Activated T-cell treated with anti-CD3 and anti-CD28 coated beads, Interleukin-2, amount 50 U/mL, for 72 hours (primary cell): ENCODE measurements at regions not wholly inside any gene's neighbourhood (a gene's known extent, or its start where the extent isn't known, plus 50 kb on each side); places are given as distances from the start of the nearest gene placed in this dataset.

Source experiments
- ATAC-seq, 2 donors: fragments of 150-1000 bp; cut with Tn5 transposase; replicated peaks in 1 of 2; 2 replicates each; pipeline ENCODE4 v1.10.0; 2021; ENCODE audit warnings: moderate library complexity in 2 of 2, mild to moderate bottlenecking in 1 of 2
- DNase-seq, 2 donors: peaks; one replicate each; pipeline ENCODE4 v3.0.0; 2021 to 2022; ENCODE audit warnings: mixed read lengths in 1 of 2
- H3K27ac Mint-ChIP-seq: one replicate; pipeline ENCODE4 v1.8.0; 2022; ENCODE audit warnings: mild to moderate bottlenecking, moderate library complexity, mixed read lengths
- H3K27me3 Mint-ChIP-seq: one replicate; pipeline ENCODE4 v1.8.0; 2022; ENCODE audit warnings: low read depth, mixed read lengths
- H3K36me3 Mint-ChIP-seq, 2 donors: one replicate each; pipeline ENCODE4 v1.8.0; 2022; ENCODE audit warnings: mixed read lengths in 2 of 2, mild to moderate bottlenecking in 1 of 2; ENCODE audit not compliant: insufficient read depth in 2 of 2
- H3K4me1 Mint-ChIP-seq: one replicate; pipeline ENCODE4 v1.8.0; 2022; ENCODE audit warnings: low read depth, mixed read lengths
- H3K4me3 Mint-ChIP-seq, 2 donors: one replicate each; pipeline ENCODE4 v1.8.0; 2022; ENCODE audit warnings: mild to moderate bottlenecking in 2 of 2, mixed read lengths in 2 of 2, moderate library complexity in 2 of 2
- H3K9me3 Mint-ChIP-seq, 2 donors: one replicate each; pipeline ENCODE4 v1.8.0; 2022; ENCODE audit warnings: mixed read lengths in 2 of 2

DNA sequence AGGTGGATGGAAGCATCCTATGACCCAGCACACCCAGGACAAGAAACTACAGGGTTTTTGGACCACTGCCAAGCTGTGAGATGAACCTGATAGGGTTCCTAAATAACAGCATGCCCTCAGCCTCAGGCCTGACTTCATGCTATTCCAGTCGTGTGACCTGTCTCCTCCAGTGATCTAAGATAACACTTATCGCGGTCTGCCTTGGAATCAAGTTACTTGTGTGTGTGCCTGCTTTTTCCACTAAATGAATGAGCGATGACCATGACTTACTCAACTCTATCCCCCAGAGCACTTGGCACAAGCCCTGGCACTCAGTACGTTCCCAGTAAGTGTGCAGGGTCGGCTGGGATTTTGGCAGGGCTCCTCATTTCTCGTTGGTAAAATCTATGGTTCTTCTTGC, 172.7 kb upstream of the TP63 start:
- no peaks in the 10 kb centered on the region for H3K27me3 Mint-ChIP-seq
- H3K4me1 Mint-ChIP-seq = peaks cover 7% of the 10 kb centered on the region
- H3K4me3 Mint-ChIP-seq = no peak overlapping the region
- no peak overlapping the region for H3K27ac Mint-ChIP-seq
- peaks cover 0 to 3% of the 10 kb centered on the region in 2 donors for H3K36me3 Mint-ChIP-seq
- H3K9me3 Mint-ChIP-seq = peaks cover 3 to 6% of the 10 kb centered on the region in 2 donors
- DNase-seq (no peak), ATAC-seq (no peak)

DNA sequence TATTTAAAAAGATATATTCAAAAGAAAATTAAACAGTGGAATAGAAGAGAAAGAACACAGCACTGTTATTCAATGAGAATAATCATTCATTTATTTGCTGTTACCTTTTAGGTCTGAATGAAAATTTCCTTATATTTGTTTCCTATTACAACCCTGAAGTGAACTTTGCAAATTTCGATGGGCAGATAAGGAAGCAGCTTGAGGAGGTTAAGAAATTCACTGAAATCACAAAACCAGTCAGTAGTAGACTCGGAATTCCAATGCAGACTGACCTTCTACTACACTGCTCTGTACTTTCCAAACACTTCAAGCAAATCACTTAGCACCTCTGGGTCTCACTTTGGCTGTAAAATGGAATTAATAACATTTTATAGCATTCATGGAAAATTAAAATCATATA, 172.0 kb upstream of the TP63 start:
- Mint-ChIP-seq H3K27ac (no peak overlapping the region), H3K27me3 (no peaks in the 10 kb centered on the region), H3K4me3 (no peak overlapping the region), H3K4me1 (peaks cover 7% of the 10 kb centered on the region), H3K9me3 (peaks cover 3 to 4% of the 10 kb centered on the region in 2 donors), H3K36me3 (peaks cover 0 to 3% of the 10 kb centered on the region in 2 donors)
- ATAC-seq (no peak), DNase-seq (no peak)

DNA sequence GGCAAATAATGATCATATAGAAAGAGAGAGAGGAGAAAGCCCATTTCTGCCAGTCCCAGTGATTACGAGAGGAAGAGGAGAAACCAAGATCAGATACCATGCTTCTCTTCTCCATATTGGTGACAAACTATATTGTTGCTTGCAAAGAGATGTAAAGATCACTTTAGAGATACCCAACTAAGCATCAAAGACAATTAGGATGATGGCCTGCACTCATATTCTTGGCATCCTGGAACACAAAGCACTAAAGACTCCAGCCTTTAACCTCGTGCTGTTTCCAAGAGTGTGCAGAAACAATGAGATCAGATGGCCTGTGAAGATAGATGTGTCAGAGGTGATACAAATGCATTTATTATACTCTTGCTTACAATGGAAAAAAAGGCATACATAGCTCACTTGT, 170.7 kb upstream of the TP63 start:
- Mint-ChIP-seq H3K9me3 (peaks cover 3 to 4% of the 10 kb centered on the region in 2 donors), H3K36me3 (peaks cover 0 to 3% of the 10 kb centered on the region in 2 donors), H3K4me1 (peaks cover 7% of the 10 kb centered on the region), H3K4me3 (no peak overlapping the region), H3K27me3 (no peaks in the 10 kb centered on the region), H3K27ac (no peak overlapping the region)
- no peak for ATAC-seq
- no peak for DNase-seq

DNA sequence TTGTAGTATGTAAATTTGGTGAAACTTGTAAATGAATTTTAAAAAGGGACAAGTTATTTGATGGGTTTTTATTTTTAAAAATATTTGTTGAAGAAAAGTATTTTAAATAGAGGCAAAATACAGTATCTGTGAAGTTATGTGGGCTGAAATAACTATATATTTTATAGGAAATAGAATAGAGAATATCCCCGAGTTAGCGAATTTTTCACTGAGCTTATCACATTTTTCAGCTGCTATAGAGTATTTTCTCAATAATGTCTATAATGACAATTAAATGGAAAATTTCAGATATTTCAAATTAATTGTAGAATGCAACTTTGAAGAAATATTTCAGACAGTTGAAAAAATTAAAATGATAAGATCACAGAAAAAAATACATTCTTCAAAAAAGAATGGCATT, 166.4 kb upstream of the TP63 start:
- DNase-seq (no peak), ATAC-seq (no peak)
- H3K27ac Mint-ChIP-seq = no peak overlapping the region
- peaks cover 7% of the 10 kb centered on the region for H3K4me1 Mint-ChIP-seq
- no peaks in the 10 kb centered on the region for H3K27me3 Mint-ChIP-seq
- H3K36me3 Mint-ChIP-seq = no peaks in the 10 kb centered on the region
- peaks cover 0 to 3% of the 10 kb centered on the region in 2 donors for H3K9me3 Mint-ChIP-seq
- no peak overlapping the region for H3K4me3 Mint-ChIP-seq

DNA sequence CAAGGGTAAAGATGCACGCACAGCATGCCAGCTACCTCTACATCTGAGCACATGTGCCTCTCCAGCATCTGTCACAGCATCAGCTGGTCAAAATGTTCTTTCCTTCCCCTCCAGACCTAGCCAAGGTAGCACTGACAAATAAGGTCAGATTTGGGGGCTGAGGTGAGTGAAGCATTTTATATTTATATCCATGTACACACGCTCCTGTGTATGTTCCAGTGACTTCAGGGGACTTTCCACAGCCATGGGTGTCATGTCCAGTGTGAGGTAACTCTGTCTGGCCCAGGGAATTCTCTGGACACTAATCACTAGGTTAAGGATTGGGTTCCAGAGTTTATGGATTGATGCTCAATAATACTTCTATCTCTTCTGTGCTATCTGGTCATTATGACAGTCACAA, 165.2 kb upstream of the TP63 start:
- Mint-ChIP-seq H3K4me1 (peaks cover 7% of the 10 kb centered on the region), H3K9me3 (peaks cover 0 to 3% of the 10 kb centered on the region in 2 donors), H3K36me3 (no peaks in the 10 kb centered on the region), H3K4me3 (no peak overlapping the region), H3K27me3 (no peaks in the 10 kb centered on the region), H3K27ac (no peak overlapping the region)
- ATAC-seq = no peak
- no peak for DNase-seq

DNA sequence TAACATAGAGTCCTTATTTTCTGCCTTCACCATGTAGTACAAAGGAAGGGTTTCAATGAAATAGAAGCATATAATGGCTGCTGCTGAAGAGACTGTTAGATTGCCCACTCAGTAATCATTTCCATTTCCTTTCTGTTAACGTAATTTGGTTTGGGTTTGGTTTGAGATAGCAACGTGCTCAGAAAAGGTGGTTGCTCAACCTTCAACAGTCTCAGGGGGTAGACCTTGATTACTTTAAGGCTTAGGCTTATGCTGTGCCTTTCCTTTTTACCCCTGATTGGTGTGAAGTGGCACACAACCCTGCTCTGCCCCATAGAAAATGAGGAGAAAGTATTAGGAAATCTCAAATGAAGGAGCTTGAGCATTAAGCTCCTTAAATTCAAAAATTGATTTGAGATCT, 163.7 kb upstream of the TP63 start:
- no peak for ATAC-seq

DNA sequence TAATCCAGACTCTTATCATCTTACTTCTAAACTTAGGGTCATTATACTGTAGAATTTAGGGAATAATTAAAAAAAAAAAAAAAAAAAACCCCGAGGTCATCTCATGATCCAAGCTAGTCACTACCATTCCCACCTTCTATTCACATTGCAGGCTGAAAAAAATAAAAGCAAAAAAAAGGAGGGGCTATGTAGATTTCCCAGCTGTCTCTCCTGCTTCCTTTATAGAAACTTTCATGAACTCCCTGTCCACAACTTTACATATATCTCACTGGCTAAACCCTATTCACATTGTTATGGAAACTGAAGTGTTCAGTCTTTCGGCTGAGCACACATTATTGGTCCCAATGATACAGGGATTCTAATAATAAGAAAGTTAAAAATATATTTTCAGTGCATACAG, 156.2 kb upstream of the TP63 start:
- H3K4me3 Mint-ChIP-seq = no peak overlapping the region
- ATAC-seq = no peak
- peaks cover 0 to 1% of the 10 kb centered on the region in 2 donors for H3K36me3 Mint-ChIP-seq
- no peaks in the 10 kb centered on the region for H3K27me3 Mint-ChIP-seq
- DNase-seq = no peak
- peaks cover 8% of the 10 kb centered on the region for H3K4me1 Mint-ChIP-seq
- H3K9me3 Mint-ChIP-seq = no peaks in the 10 kb centered on the region
- H3K27ac Mint-ChIP-seq = no peak overlapping the region

More for the DNA sequence above, 163.7 kb upstream of the TP63 start:
- Mint-ChIP-seq H3K9me3 (peaks cover 0 to 2% of the 10 kb centered on the region in 2 donors), H3K4me1 (peaks cover 4% of the 10 kb centered on the region), H3K4me3 (no peak overlapping the region), H3K27ac (no peak overlapping the region), H3K27me3 (no peaks in the 10 kb centered on the region), H3K36me3 (no peaks in the 10 kb centered on the region)
- DNase-seq = no peak

DNA sequence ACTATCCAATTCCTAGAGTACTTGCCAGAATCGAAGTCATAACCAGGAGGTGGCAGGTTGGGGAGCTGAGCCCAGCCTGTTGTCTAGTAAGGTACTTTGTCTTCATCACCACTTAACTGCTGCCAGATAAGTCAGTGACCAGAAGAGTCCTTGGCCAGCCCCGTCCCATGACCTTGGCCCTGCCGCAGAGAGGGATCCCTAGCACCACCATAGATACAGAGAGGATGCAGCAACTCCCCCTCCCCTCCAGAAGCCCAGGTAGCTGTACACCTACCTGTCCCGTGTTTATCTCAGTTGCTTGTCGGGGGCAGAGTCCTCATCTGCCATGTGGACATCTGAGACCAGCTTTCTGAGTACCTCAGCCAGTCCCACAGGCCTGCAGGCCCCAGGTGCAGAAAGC, 153.6 kb upstream of the TP63 start:
- no peak overlapping the region for H3K27ac Mint-ChIP-seq
- no peak for ATAC-seq
- H3K4me3 Mint-ChIP-seq = no peak overlapping the region

DNA sequence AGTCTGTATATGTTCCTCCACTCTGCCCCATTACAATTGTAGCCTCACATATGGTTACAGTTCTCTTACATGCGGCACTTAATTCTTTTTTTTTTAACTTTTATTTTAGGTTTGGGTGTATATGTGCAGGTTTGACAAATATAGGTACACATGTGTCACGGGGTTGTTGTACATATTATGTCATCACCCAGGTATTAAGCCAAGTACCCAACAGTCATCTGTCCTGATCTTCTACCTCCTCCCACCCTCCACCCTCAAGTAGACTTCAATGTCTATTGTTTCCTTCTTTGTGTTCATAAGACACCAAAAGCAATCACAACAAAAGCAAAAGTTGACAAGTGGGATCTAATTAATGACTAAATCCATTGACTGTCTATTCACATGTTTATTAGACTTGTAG, 144.6 kb upstream of the TP63 start:
- ATAC-seq (no peak), DNase-seq (no peak)
- Mint-ChIP-seq H3K4me3 (no peak overlapping the region), H3K4me1 (peaks cover 3% of the 10 kb centered on the region), H3K9me3 (no peaks in the 10 kb centered on the region), H3K36me3 (peaks cover 0 to 4% of the 10 kb centered on the region in 2 donors), H3K27me3 (no peaks in the 10 kb centered on the region), H3K27ac (no peak overlapping the region)

More for the DNA sequence above, 153.6 kb upstream of the TP63 start:
- no peaks in the 10 kb centered on the region for H3K9me3 Mint-ChIP-seq
- H3K36me3 Mint-ChIP-seq = peaks cover 2 to 4% of the 10 kb centered on the region in 2 donors
- no peak for DNase-seq
- H3K4me1 Mint-ChIP-seq = peaks cover 22% of the 10 kb centered on the region
- H3K27me3 Mint-ChIP-seq = no peaks in the 10 kb centered on the region

DNA sequence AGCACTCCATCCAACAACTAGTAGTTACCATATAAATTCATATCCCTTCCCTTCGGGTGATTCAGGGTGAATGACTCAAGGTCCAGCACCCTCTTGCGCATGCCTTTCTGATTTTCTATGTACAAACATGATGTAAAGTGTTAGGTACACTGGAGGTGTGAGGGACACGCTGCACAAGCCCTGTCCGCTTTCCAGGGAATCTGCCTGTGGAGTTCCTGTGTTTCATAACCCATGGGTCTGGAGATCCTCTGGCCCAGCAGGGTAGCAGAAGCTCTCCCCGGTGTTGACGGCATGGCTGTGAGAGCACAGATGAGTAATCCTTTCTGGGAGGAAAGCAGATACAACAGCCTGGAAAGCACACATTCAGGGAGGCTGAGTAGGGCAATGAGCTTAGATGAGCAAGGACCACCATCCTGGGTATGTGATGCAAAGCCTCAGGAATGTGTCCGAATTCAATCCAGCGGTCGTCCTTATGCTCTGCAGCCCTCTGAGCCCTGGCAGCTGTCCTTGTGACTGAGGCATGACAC, 142.9 kb upstream of the TP63 start:
- Mint-ChIP-seq H3K36me3 (no peaks in the 10 kb centered on the region), H3K27me3 (no peaks in the 10 kb centered on the region), H3K4me3 (no peak overlapping the region), H3K9me3 (no peaks in the 10 kb centered on the region), H3K27ac (no peak overlapping the region), H3K4me1 (no peaks in the 10 kb centered on the region)
- DNase-seq (no peak), ATAC-seq (no peak)

DNA sequence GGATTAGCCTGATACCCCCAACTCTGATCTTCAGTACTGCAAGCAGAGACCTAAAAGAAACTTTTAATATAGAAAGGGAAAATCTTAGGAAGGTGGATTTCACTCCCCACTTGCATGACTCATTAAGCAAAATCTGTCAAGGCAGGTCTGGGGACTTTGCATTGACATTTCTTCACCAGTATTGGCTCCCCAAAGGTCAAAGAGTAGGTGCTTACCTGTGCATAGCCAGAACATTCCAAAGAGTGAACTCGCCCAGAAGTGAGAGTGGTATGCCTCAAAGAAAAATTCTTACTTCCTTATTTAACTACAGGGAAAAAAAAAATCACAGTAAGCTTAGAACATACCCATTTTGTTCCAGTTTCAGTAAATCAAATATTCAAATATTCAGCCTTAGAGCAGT, 140.9 kb upstream of the TP63 start:
- Mint-ChIP-seq H3K27me3 (no peaks in the 10 kb centered on the region), H3K9me3 (no peaks in the 10 kb centered on the region), H3K36me3 (no peaks in the 10 kb centered on the region), H3K4me3 (no peak overlapping the region), H3K27ac (no peak overlapping the region), H3K4me1 (no peaks in the 10 kb centered on the region)
- no peak for ATAC-seq
- DNase-seq = no peak

DNA sequence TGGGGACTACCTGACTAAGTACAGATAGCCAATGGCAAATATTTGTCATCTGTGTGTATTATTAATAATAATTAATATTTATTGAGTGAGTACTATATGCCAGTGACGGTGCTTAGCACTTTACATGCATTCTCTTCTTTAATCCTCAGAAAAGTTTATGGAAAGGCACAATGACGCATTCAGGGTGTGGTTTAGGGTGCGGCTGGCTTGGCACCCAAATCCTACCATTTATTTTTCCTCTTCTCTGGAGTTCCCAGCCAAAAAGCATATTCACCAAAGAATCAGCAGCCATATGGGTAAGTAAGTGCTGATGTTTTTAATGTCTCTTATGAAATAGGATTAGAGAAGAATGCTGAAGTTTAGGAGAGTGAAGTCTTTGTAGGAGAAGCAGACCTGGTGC, 140.4 kb upstream of the TP63 start:
- no peak overlapping the region for H3K4me3 Mint-ChIP-seq
- ATAC-seq (no peak), DNase-seq (no peak)
- H3K27me3 Mint-ChIP-seq = no peaks in the 10 kb centered on the region
- no peak overlapping the region for H3K27ac Mint-ChIP-seq
- H3K9me3 Mint-ChIP-seq = no peaks in the 10 kb centered on the region
- no peaks in the 10 kb centered on the region for H3K4me1 Mint-ChIP-seq
- no peaks in the 10 kb centered on the region for H3K36me3 Mint-ChIP-seq

DNA sequence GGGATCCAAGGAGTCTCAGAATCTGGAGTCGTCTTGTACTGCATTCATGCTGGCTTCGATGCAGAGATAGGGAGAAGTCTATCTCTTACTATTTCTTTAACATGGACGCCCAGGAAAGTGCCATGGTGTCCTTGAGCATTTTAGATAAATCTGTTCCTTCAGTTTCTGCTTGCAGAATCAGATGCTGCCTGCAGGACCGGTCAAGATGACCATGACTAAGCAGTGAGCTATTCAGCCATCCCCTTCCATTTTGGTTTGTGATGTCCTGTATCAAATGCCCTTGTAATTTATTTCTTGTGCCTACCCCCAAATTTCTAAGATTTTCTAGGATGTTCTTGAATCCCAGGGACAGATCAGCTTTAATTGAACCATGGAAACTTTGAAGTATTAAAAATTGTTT, 139.4 kb upstream of the TP63 start:
- Mint-ChIP-seq H3K4me1 (no peaks in the 10 kb centered on the region), H3K4me3 (no peak overlapping the region), H3K9me3 (no peaks in the 10 kb centered on the region), H3K27ac (no peak overlapping the region), H3K36me3 (no peaks in the 10 kb centered on the region), H3K27me3 (no peaks in the 10 kb centered on the region)
- no peak for ATAC-seq
- no peak for DNase-seq

DNA sequence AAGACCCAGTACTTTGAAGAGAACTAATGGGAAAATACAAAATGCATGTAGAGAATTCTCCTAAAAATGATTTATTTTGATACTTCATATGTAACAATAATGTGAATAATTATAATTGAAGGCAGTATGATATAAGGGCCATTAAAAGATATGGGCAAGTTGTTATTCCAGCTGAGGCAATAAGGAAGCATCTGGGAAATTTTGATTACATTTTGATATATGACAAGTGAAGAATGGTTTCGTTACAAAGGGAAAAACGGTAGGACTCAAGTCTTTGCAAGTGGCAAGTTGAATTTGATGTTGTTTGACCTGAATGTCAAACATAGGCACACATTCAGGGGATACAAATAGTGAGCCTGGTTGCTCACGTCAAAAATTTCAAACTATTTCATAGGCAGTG, 137.9 kb upstream of the TP63 start:
- Mint-ChIP-seq H3K4me1 (no peaks in the 10 kb centered on the region), H3K27ac (no peak overlapping the region), H3K9me3 (no peaks in the 10 kb centered on the region), H3K36me3 (no peaks in the 10 kb centered on the region), H3K27me3 (no peaks in the 10 kb centered on the region), H3K4me3 (no peak overlapping the region)
- DNase-seq (no peak), ATAC-seq (no peak)
